K562 (cell line): ENCODE measurements at regions not wholly inside any gene's neighbourhood (a gene's known extent, or its start where the extent isn't known, plus 50 kb on each side); places are given as distances from the start of the nearest gene placed in this dataset.
"Not testable (repeated sequence)": the region's sequence is repeated elsewhere in the genome, so short reads cannot be mapped to it uniquely, and the experiment has no call there.

ENCODE experiments used
- ATAC-seq: fragments of 200-7000 bp; cut with Tn5 transposase; 3 replicates; pipeline ENCODE4 v1.9.1; 2020; ENCODE audit warnings: moderate library complexity
- BruUV-seq: library from RNA; stranded (reverse); fragments of 400-500 nt; replicated peaks from 2 replicates; lab custom pipeline; 2021; lab: Mats Ljungman, UMichigan
- CTCF ChIA-PET: fragments of 300-600 bp; formaldehyde crosslinking; extraction: SDS; loops from one replicate; lab custom pipeline; 2021; ENCODE audit warnings: low intra/inter-chr PET ratio; lab: Yijun Ruan, JAX
- POLR2A ChIA-PET: fragments of 300-600, 350-650 bp; sonication (Branson Sonifier 250); formaldehyde crosslinking; extraction: SDS; loops from one replicate; lab custom pipeline; 2021; ENCODE audit warnings: antibody characterized with exemption, inconsistent platforms; lab: Yijun Ruan, JAX
- DNase-seq, 4 experiments: peaks; one replicate each; pipeline versions ENCODE4 v3.0.0 to v3.0.0-alpha.2; 2011 to 2018; ENCODE audit warnings: low spot score in 3 of 4, mixed read lengths in 3 of 4; ENCODE audit errors: extremely low read depth in 1 of 4
- FAIRE-seq: peaks from 2 replicates; lab custom pipeline; 2011; peaks lifted over from hg19 to GRCh38; lab: Jason Lieb, UNC
- H2AFZ ChIP-seq: 2 replicates; pipeline ENCODE4 v1.6.0; 2011; ENCODE audit warnings: low read depth, low read length, control low read depth, inconsistent platforms
- H3K27ac ChIP-seq: fragments of 200-600 bp; 3 replicates; pipeline ENCODE4 v1.8.0; 2011; ENCODE audit warnings: low read depth, mild to moderate bottlenecking, control low read depth, inconsistent platforms, low read length, moderate library complexity, mixed read lengths; ENCODE audit errors: extremely low read depth
- H3K27me3 ChIP-seq, 2 experiments: fragments of 300-600 bp in 1 of 2; 2 replicates in 1 of 2; 3 replicates in 1 of 2; pipeline versions ENCODE4 v1.6.0 to v1.8.0; 2011; ENCODE audit warnings: inconsistent platforms in 2 of 2, low read length in 2 of 2, mild to moderate bottlenecking in 1 of 2, mixed read lengths in 1 of 2, moderate library complexity in 1 of 2; ENCODE audit not compliant: control insufficient read depth in 2 of 2, insufficient read depth in 2 of 2
- H3K36me3 ChIP-seq: fragments of 300-600 bp; 3 replicates; pipeline ENCODE4 v1.8.0; 2011; ENCODE audit warnings: mild to moderate bottlenecking, low read length, inconsistent platforms; ENCODE audit not compliant: control insufficient read depth, insufficient read depth
- H3K4me1 ChIP-seq, 2 experiments: fragments of 200-600 bp in 1 of 2; replicated peaks in 1 of 2; 2 replicates in 1 of 2; 3 replicates in 1 of 2; pipeline versions ENCODE4 v1.5.1 to v1.8.0; 2011; ENCODE audit warnings: inconsistent platforms in 2 of 2, low read length in 2 of 2, mild to moderate bottlenecking in 1 of 2, mixed read lengths in 1 of 2, moderate library complexity in 1 of 2; ENCODE audit not compliant: control insufficient read depth in 2 of 2, insufficient read depth in 2 of 2
- H3K4me2 ChIP-seq: 2 replicates; pipeline ENCODE4 v1.6.1; 2011; ENCODE audit warnings: low read length, control low read depth, inconsistent platforms, mixed read lengths; ENCODE audit not compliant: insufficient read depth
- H3K4me3 ChIP-seq: fragments of 200-600 bp; sonication (generic), shearing (Covaris generic); 2 replicates; pipeline ENCODE4 v1.5.1; 2016; ENCODE audit warnings: control low read depth, inconsistent platforms
- H3K79me2 ChIP-seq: fragments of 200-600 bp; 3 replicates; pipeline ENCODE4 v1.8.0; 2011; ENCODE audit warnings: low read length, inconsistent platforms; ENCODE audit not compliant: control insufficient read depth, insufficient read depth
- H3K9ac ChIP-seq, 2 experiments: 2 replicates each; pipeline versions ENCODE4 v1.6.0 to v1.6.1; 2011; ENCODE audit warnings: low read depth in 2 of 2, low read length in 2 of 2, control low read depth in 1 of 2, inconsistent platforms in 1 of 2, mild to moderate bottlenecking in 1 of 2, mixed read lengths in 1 of 2; ENCODE audit not compliant: insufficient read depth in 1 of 2
- H3K9me1 ChIP-seq: one replicate; pipeline ENCODE4 v1.6.0; 2011; ENCODE audit warnings: inconsistent platforms, mild to moderate bottlenecking, low read length, moderate library complexity; ENCODE audit not compliant: control insufficient read depth, insufficient read depth
- H3K9me3 ChIP-seq: replicated peaks from 2 replicates; pipeline ENCODE4 v1.5.1; 2011; ENCODE audit warnings: low read depth, low read length, inconsistent platforms; ENCODE audit not compliant: control insufficient read depth, insufficient read depth
- H4K20me1 ChIP-seq: replicated peaks from 2 replicates; pipeline ENCODE4 v1.6.1; 2011; ENCODE audit warnings: low read length, inconsistent platforms, mixed read lengths; ENCODE audit not compliant: control insufficient read depth, insufficient read depth
- GTF2E2 ChIP-seq: fragments of 200-800 bp; sonication (Bioruptor generic); IDR thresholded peaks from 2 replicates; pipeline ENCODE4 v1.6.1; 2016; ENCODE audit warnings: missing genetic modification characterization, missing compliant biosample characterization
- KLF16 ChIP-seq: IDR thresholded peaks from 2 replicates; pipeline ENCODE4 v1.6.1; 2016; ENCODE audit warnings: antibody characterized with exemption
- THRAP3 ChIP-seq: fragments of 450-650 bp; IDR thresholded peaks from 2 replicates; pipeline ENCODE4 v1.6.1; 2016; ENCODE audit warnings: mild to moderate bottlenecking, inconsistent platforms, borderline replicate concordance
- whole genome bisulfite sequencing: fragments of 100-300 bp; shearing (Covaris generic); methylation state at CpG from one replicate; pipeline ENCODE4 v1.1.6; 2016; ENCODE audit warnings: low coverage, mixed read lengths; ENCODE audit not compliant: insufficient coverage; ENCODE audit errors: missing lambda C conversion rate; 5-methylcytosine and 5-hydroxymethylcytosine counted together
- in situ Hi-C: fragments of 300-500 bp; cut with MboI; formaldehyde crosslinking; loops from 4 replicates; pipeline ENCODE4 v1.15.0; 2018; ENCODE audit warnings: inconsistent platforms, mixed read lengths
- intact Hi-C: fragments of 100-400 bp; cut with micrococcal nuclease; formaldehyde crosslinking; loops from 2 replicates; pipeline ENCODE4 v1.14.2; 2022
- TF ChIP-seq, protein P1 (sequence below): fragments of 150-350 bp; IDR thresholded peaks from 2 replicates; pipeline ENCODE4 v1.6.1; 2014; ENCODE audit warnings: low read depth, mild to moderate bottlenecking, low read length, borderline replicate concordance

GRCh38 chr4:58818560-58818959 is 1708.4 kb upstream of the IGFBP7 start:
- H3K27ac ChIP-seq, CTCF ChIA-PET, H3K4me3 ChIP-seq, ATAC-seq, H3K4me1 ChIP-seq, H3K9ac ChIP-seq, FAIRE-seq, H3K27me3 ChIP-seq, H2AFZ ChIP-seq, H3K9me3 ChIP-seq, H3K36me3 ChIP-seq, H3K4me2 ChIP-seq, POLR2A ChIA-PET, intact Hi-C loops, H4K20me1 ChIP-seq, H3K79me2 ChIP-seq, H3K9me1 ChIP-seq, BruUV-seq, DNase-seq: not testable (repeated sequence)
- 1% methylated on average over 12 of the region's 14 CpGs for WGBS
- in situ Hi-C loops, result loop anchor here (25.0 kb wide), 1 partner anchor 119 kb away; no protein-coding TSS in a partner anchor

DNA sequence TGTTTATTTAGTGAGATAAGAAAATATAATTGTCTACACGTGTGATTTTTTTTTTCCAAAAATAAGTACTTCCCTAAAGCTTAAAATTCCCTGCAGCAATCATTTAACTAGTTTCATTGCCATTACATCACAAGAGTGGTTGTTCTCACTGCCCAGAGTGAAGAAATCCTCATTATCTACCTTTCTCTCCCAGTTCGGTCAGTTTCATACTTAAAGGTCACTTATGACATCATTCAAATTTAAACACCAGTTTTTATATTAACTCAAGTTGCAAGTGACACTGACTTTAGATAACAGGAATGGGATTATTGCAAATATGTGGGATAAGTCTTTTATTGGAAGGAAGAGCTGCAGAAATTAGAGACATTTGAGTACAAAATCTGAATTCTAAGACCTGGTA is 1699.8 kb upstream of the IGFBP7 start:
- Histone ChIP-seq H3K9me1 (no peaks in the 10 kb centered on the region), H3K4me3 (no peak overlapping the region), H3K9me3 (no peaks in the 10 kb centered on the region), H3K4me2 (no peak overlapping the region), H2AFZ (no peak overlapping the region), H3K36me3 (no peaks in the 10 kb centered on the region), H4K20me1 (no peaks in the 10 kb centered on the region), H3K27ac (no peak overlapping the region), H3K9ac (no peak overlapping the region), H3K27me3 (no peaks in the 10 kb centered on the region), H3K4me1 (no peaks in the 10 kb centered on the region), H3K79me2 (no peaks in the 10 kb centered on the region)
- WGBS, result 0% methylated on average over 2 of the region's 2 CpGs
- no peak for FAIRE-seq
- ATAC-seq, result no peak
- BruUV-seq, result no TSS peak
- no peak for DNase-seq
- intact Hi-C loops (no loop called here), in situ Hi-C loops (loop anchor here (25.0 kb wide), 1 partner anchor 127 kb away; no protein-coding TSS in a partner anchor)
- ChIA-PET CTCF (no interaction called here), POLR2A (no interaction called here)
- TF ChIP-seq, protein P1, sequence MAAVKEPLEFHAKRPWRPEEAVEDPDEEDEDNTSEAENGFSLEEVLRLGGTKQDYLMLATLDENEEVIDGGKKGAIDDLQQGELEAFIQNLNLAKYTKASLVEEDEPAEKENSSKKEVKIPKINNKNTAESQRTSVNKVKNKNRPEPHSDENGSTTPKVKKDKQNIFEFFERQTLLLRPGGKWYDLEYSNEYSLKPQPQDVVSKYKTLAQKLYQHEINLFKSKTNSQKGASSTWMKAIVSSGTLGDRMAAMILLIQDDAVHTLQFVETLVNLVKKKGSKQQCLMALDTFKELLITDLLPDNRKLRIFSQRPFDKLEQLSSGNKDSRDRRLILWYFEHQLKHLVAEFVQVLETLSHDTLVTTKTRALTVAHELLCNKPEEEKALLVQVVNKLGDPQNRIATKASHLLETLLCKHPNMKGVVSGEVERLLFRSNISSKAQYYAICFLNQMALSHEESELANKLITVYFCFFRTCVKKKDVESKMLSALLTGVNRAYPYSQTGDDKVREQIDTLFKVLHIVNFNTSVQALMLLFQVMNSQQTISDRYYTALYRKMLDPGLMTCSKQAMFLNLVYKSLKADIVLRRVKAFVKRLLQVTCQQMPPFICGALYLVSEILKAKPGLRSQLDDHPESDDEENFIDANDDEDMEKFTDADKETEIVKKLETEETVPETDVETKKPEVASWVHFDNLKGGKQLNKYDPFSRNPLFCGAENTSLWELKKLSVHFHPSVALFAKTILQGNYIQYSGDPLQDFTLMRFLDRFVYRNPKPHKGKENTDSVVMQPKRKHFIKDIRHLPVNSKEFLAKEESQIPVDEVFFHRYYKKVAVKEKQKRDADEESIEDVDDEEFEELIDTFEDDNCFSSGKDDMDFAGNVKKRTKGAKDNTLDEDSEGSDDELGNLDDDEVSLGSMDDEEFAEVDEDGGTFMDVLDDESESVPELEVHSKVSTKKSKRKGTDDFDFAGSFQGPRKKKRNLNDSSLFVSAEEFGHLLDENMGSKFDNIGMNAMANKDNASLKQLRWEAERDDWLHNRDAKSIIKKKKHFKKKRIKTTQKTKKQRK, result no peak
- TF ChIP-seq GTF2E2 (no peak), THRAP3 (no peak), KLF16 (no peak)
